Iris pigment epithelial cell (primary cell): ENCODE measurements at regions not wholly inside any gene's neighbourhood (a gene's known extent, or its start where the extent isn't known, plus 50 kb on each side); places are given as distances from the start of the nearest gene placed in this dataset.

Experiments used
- DNase-seq: peaks from one replicate; pipeline ENCODE4 v3.0.0-alpha.2; 2011; ENCODE audit warnings: low read depth

DNA sequence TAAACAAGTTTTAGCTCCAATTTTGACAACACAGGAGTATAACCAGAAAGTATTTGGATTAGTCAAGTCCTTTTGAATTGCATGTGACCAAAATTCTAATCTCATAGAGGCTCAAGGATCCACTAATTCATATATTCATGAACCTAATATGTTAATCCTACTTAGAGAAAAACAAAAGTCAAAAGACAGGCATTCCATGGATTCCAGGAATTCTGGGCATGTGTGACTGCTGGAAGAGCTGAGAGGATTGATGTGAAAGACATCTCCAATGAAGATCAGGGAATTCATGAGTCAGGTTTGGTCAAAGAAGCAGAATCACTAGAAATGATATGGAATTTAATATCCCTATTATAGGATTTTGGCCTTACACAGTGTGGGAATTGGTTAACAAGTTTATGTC lies 1494.6 kb upstream of the DDX18 start:
- DNase-seq: no peak

DNA sequence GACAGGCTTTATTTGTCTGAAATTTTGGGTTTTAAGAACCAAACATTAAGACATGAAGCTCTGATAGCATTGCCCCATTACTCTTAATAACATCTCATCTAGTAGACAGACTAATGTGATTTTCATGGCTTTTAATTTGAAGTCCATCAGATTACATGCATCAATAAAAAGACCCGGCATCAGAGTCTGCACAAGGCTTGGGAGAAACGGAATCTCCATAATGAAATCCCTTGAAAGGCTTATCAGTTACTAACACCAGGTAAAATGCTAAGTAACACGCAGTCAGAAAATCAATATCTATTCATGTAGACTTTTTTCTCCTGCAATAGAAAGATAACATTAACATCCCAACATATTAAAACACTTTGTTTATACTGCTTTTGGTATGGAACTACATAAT lies 1485.2 kb upstream of the DDX18 start:
- no peak for DNase-seq

DNA sequence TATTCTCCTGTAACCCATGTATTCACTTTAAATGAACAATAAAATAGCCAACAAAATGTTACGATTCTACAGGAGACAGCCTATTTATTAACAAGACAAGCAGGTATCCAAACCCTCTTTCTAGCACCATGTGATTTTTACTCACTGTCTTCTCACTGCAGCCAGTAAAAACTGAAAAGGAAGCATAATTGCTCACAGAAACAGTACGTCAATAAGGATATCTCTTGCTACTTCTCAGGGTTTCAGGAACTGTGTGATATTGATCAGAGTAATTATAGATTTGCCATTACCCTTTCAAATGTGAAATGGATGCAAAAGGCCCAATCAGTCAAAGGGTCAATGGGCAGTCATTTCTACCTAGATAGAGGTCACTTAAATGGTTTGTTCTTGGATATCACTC lies 1473.8 kb upstream of the DDX18 start:
- DNase-seq: no peak

DNA sequence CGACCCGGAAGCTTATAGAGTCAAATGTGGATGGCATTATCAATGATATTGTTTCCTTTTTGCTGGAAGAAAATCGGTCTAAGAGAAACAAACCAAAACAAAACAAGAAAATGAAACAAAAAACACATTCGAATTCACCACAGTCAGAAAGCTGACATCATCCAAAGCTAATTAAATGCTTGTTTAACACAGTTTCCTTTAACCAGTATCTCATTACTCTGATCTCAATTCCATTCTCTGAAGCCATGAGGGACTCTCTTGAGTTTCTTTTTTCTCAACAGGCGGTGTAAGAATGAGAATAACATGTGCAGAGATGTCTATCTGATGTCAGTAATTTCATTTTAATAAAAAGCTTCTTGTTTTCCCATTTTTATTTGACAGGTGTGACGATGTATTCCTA lies 1448.3 kb upstream of the DDX18 start:
- DNase-seq: no peak

DNA sequence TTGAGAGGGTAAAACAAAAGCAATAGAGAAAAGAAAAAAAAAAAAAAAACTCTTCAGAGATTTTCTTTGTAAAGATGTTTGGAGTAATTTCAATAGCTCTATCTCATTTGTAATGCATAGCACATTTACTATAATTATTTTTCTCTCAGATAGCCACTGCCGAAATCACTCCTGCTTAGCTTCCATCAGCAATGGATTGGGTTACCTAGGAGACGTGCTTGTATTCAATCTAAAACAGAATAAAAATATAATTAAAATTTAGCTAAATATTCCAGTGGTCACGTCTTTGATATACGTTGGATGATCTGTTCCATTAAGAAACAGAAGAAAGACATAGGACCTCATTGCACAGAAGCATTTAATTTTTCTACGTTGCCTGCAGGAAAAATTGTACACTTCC lies 1435.7 kb upstream of the DDX18 start:
- DNase-seq: no peak

DNA sequence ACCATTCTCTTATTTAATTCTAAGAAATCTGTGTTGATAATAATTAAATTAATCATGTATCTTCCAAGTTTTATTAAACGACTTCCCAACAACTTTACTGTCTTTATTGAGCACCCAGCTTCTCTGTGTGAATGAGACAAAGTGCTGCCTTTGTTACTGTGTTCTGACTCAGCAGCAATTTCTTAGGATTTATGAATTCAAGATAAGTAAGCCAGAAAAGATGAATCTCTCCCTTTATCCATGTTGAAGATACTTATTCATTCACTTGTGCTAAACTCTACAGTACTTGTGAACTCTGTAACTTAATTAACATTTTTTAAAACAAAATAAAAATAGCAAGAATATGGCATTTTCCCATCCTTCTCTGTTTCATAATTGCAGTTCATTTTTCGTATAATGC lies 1403.3 kb upstream of the DDX18 start:
- no peak for DNase-seq

DNA sequence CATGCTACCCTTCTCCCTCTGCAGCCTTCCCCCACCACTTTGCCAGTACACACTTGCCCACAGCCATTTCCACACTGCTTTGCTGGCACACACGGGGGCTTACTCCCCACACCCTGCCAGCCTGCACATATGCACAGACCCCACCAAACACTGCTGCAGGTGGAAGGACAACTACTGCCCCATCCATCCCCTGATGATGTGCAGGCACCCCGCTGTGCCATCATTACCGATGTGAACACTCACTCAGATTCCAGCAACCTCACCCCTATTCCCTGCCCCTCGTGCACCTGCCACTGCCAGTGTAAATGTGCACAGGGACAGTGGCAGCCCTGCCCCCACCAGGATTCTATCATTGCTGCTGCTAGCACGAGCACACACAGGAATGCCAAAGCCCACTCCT lies 1400.8 kb upstream of the DDX18 start:
- no peak for DNase-seq

DNA sequence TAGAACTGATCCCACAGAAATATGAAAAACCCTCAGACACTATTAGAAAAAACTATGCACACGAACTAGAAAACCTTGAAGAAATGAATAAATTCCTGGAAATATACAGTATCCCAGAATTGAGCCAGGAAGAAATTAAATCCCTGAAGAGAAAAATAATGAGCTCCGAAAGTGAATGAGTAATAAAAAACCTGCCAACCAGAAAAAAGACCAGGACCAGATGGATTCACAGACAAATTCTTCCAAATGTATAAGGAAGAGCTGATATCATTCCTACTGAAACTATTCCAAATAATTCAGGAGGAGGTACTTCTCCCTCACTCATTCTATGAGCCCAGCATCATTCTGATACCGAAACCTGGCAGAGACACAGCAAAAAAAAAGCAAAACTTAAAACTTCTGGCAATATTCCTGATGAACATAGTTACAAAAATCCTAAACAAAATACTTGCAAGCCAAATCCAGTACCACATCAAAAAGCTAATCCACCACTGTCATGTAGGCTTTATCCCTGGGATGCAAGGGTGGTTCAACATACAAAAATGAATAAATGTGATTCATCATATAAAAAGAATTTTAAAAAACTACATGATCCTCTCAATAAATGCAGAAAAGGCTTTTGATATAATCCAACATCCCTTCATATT lies 1397.6 kb upstream of the DDX18 start:
- DNase-seq: no peak

DNA sequence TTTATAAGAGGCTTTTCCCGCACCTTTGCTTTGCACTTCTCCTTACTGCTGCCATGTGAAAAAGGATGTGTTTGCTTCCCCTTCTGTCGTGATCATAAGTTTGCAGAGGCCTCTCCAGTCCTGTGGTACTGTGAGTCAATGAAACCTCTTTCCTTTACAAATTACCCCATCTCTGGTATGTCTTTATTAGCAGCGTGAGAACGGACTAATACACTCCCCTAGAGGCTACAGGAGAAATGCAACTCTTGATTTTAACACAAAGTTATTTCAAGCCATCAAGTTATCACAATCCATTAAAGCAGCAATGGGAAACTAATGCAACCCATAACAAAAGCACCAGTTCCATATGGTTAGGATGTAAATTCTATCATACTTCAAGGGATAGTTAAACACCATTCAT lies 1378.8 kb upstream of the DDX18 start:
- no peak for DNase-seq

DNA sequence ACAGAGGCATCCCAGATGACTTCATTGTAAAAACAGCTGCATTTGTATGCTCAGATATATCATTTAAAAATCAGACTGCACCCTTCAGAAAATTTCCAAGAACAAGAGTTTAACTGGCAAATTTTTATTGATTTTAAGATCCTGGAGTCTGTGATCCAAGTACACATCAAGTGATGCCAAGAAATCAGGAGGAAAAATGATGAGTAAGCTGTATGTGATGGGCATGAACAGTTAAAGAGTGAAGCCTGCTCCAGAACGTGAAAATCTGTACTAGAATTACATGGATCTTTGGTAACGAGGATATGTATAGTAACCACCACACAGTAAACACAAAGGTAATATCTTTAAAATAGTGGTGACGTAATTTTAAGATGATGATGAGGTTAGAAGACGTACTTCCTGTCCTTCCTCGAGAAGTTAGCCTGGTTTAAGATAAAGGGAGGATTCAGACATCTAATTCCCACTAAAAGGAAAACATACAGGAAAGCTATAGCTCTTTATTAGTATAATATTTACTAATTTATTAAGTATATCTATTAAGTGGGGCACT lies 1374.3 kb upstream of the DDX18 start:
- DNase-seq: no peak

DNA sequence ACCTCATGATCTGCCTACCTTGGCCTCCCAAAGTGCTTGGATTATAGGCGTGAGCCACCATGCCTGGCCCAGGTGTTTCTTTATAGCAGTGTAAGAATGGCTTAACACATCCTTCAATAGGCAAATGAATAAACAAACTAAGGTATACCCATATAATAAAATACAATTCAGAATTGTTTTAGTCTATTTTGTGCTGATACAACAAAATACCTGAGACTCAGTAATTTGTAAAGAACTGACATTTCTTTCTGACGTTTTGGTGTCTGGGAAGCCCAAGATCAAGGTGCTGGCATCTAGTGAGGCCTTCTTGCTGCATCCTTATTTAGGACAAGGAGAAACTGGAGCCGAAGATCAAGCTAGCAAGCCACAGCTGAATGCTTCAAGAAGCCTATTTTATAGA lies 1372.1 kb upstream of the DDX18 start:
- DNase-seq: no peak

DNA sequence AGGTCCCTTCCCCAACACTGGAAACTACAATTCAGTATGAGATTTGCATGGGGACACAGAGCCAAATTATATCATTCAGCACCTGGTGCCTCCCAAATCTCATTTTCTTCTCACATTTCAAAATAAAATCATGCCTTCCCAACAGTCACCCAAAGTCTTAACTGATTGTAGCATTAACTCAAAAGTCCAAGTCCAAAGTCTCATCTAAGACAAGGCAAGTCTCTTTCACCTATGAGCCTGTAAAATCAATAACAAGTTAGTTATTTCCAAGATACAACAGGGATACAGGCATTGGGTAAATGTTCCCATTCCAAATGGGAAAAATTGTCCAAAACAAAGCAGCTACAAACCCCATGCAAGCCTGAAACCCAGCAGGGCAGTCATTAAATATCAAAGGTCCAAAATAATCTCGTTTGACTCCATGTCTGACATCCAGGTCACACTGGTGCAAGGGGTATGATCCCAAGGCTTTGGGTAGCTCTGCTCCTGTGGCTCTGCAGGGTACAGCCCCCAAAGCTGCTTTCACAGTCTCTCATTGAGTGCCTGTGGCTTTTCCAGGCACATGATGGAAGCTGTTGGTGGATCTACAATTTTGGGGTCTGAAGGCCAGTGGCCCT lies 1370.1 kb upstream of the DDX18 start:
- DNase-seq: no peak

DNA sequence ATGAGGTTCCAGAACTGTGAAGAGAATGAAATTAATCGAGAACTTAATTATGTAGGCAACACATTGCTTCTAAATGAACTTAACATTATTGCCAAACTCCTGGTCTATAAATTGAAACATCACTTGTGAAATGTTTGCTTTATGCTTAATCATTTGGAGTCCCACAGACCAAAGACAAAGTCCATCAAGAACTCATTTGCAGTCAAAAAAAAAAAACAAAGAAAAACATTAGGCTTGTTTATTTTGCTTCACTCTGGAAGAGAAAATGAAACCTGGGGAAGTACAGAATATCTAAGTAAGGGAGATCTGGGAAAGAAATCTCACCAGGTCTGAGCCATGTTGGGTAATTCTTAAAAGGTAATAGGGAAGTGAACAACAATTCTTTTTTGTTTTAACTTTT lies 1363.5 kb upstream of the DDX18 start:
- no peak for DNase-seq

DNA sequence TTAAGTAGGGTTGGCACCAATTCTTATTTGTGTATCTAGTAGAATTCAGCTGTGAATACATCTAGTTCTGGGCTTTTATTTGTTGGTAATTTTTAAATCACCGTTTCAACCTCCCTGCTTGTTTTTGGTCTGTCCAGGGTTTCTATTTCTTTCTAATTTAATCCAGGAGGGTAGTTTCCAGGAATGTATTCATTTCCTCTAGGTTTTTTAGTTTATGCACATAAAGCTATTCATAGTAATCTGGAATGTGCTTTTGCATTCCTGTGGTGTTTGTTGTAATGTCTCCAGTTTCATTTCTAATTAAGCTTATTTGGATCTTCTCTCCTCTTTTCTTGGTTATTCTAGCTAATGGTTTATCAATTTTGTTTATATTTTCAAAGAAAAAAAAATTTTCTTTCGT lies 1361.8 kb upstream of the DDX18 start:
- no peak for DNase-seq

DNA sequence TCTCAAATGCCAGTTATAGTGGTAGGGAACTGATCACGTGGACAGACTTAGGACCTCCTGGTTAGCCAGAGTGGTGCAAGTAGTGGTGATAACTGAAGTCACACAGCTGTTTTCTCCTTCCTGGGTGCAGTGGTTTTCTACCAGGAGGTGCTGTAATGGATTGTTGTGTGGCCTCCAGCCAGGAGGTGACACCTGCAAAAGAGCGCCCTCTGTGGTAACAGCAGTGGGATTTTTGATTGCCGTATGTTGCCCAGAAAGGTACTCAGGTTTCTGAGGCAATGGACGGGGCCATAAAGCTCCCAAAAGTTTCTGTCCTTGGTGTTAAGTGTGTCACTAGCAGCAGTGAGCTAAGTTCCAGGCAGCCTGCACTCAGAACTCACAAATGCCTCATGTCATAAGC lies 1358.1 kb upstream of the DDX18 start:
- DNase-seq: no peak

DNA sequence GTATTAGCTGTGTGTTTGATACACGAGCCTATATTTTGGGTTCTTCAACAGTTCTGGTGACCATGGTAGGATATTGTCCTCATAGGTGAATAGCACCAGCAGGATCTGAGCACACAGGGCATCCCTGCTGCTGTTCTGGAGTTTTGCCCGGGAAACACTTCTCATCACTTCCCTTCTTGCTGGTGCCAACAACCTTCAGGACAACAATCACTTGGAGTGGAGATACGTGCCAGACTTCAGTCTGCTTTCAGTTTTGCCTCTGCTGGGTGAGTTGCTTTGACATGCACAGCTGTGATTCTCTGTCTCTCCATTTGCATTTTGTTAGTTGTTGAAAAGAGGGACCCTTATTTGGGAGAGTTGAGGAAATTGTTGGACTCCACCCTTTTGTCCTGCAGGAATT lies 1347.2 kb upstream of the DDX18 start:
- DNase-seq: no peak

DNA sequence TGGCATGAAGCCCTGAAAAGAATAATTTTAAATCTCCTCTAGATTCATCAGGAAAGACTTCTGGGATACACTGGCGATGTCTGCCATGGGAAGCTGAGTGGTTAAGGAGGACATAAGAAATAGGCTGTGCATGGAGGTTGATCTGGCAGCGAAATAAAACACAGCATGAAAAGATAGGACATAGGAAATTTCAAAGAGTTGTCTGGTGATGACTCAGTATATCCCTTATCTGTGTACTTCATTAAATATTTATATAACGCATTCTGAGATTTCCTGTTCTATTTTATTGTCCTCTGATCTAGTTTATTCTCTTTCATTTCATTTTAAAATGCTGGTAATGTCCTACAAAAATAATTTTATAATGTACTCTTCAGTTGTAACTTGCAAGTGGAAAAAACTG lies 1337.3 kb upstream of the DDX18 start:
- no peak for DNase-seq

DNA sequence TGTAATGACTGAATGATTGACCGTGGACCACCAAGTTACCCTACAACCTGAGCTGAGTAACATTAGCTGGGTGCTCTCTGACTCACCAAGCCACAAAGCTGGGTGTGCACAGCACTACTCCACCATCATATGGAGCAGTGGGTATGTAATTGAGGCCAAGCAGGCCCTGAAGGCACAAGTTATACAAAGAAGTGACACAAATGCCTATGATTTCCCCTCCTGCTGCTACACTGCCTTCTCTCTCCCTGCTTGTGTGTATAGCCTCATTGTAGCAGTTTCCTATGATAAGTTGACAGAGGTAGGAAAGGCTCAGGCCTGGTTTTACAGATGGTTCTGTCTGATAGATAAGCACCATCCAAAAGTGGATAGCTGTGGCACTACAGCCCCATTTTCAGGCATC lies 1327.2 kb upstream of the DDX18 start:
- DNase-seq: no peak

DNA sequence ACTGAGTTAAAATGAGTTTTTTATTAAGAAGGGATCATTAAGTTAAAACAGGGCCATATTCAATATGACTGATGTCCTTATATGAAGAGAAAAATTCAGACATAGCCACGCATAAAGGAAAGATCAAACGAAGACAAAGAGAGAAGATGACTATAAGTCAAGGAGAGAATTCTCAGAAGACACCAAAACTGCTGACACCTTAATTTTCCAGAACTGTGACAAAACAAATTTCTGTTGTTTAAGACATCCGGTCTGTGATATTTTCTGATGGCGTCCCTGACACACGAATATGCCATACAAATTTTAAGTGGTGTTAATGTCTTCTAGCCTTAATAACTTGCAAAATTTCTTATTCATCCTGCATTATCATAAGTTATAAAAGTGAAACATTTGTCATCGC lies 1325.2 kb upstream of the DDX18 start:
- DNase-seq: no peak

DNA sequence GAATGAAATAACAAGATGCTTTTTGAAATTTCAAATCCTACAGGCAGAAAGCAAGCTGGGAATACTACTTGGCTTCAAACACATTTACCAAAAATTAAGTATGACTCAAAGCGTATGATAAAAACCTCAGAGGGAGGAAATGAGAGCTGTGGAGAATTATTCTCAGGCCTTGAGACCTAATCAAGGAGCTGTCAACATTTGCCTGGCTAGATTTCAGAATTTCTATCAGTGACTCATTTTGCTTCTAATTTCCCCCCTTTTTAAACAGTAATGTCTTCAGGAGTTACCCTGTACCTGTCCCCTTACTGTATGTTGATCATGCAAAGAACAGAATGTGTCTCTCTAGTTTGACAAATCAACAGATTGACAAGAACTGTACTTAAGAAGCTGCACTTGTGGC lies 1324.5 kb upstream of the DDX18 start:
- DNase-seq: no peak

DNA sequence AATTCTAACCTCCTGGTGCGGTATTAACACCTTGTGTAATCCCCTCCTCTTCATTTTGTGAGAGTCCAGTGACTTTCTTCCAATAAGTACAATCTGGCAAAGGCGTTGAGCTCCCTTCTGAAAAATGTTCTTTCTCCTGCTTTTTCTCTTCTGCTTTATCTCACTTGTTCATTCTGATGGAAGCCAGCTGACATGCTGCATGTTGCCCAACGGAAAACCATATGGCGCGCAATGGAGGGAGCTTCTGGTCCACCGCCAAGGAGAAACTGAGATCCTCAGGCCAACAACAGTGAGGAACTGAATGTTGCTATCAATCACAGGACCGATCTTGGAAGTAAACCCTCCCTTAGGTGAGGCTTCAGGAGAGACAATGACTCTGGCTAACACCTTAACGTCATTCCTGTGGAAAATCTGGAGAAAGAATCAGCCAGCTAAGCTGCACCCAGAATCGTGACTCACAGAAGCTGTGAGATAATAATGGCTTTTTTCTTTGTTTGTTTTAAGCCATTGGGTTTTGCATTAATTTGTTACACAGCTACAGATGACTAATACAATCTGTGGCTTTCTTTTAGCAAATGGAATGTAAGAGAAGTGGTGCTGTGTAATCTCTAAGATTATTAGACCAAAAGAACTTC lies 1323.9 kb upstream of the DDX18 start:
- no peak for DNase-seq

DNA sequence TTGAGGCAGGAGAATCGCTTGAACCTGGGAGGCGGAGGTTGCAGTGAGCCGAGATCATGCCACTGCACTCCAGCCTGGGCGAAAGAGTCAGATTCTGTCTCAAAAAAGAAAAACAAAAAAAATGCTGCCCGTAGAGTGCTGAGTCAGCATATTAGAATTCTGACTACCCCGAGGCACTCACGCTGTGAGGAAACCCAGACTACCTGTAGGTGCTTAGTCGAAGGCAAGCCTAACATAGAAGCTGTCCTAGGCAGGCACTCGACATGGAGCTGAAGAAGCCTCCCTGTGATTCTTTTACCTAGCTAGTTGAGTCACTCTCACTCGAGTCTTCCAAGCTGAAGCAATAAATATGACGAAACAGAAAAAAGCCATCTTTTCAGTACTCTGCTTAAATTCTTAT lies 1323.2 kb upstream of the DDX18 start:
- DNase-seq: no peak

DNA sequence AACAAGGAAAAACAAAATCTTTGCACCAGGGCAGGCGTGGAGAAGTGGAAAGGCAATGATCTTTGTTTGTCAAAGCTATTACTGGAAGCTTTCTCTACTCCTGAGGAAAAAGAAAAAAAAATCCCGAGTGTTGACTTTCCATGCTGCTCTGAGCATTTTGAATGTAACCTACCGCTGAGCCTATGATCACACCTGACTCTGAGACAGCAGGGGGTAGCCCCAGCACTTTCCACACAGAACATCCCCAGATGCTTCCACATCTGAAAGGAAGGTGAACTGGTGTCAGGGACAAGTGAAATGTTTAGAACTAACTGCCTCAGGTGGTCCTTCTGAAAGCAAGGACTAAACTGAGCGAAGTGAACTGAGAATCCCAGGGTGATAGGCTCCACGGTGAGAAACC lies 1315.1 kb upstream of the DDX18 start:
- DNase-seq: no peak
